Spleen (tissue), 11 donors: ENCODE measurements at regions not wholly inside any gene's neighbourhood (a gene's known extent, or its start where the extent isn't known, plus 50 kb on each side); places are given as distances from the start of the nearest gene placed in this dataset.

Experiments used
- DNase-seq: peaks from one replicate; pipeline ENCODE4 v3.0.0-alpha.2; 2020
- H3K27ac ChIP-seq, 8 donors: fragments of 200-600 bp; sonication (generic) in 7 of 8; 1 replicate in 4 of 8; 2 replicates in 4 of 8; pipeline versions ENCODE4 v1.5.0 to v1.8.0; 2016 to 2021; ENCODE audit warnings: inconsistent platforms in 4 of 8, mild to moderate bottlenecking in 4 of 8, moderate library complexity in 1 of 8
- H3K27me3 ChIP-seq, 7 donors: fragments of 200-600 bp; sonication (generic) in 6 of 7; replicated peaks in 1 of 7; 1 replicate in 4 of 7; 2 replicates in 3 of 7; pipeline versions ENCODE4 v1.5.0 to v1.8.0; 2016 to 2021; ENCODE audit warnings: inconsistent platforms in 3 of 7, mild to moderate bottlenecking in 1 of 7
- H3K36me3 ChIP-seq, 6 donors: fragments of 200-600 bp; sonication (generic) in 5 of 6; 1 replicate in 4 of 6; 2 replicates in 2 of 6; pipeline versions ENCODE4 v1.5.0 to v1.8.0; 2016 to 2021; ENCODE audit warnings: inconsistent platforms in 2 of 6
- H3K4me1 ChIP-seq, 6 donors: fragments of 200-600 bp; sonication (generic) in 5 of 6; 1 replicate in 3 of 6; 2 replicates in 3 of 6; pipeline versions ENCODE4 v1.5.0 to v1.8.0; 2016 to 2021; ENCODE audit warnings: inconsistent platforms in 3 of 6
- H3K4me3 ChIP-seq, 8 donors: fragments of 200-600 bp; sonication (generic) in 7 of 8; 1 replicate in 4 of 8; 2 replicates in 4 of 8; pipeline versions ENCODE4 v1.5.0 to v1.8.0; 2016 to 2021; ENCODE audit warnings: inconsistent platforms in 4 of 8, mild to moderate bottlenecking in 4 of 8, moderate library complexity in 2 of 8
- H3K9me3 ChIP-seq, 8 donors: fragments of 200-600 bp; sonication (generic) in 7 of 8; 1 replicate in 4 of 8; 2 replicates in 4 of 8; pipeline versions ENCODE4 v1.5.0 to v1.8.0; 2016 to 2021; ENCODE audit warnings: inconsistent platforms in 4 of 8
- CTCF ChIP-seq, 11 experiments: fragments of 200-600 bp in 7 of 11; fragments of 450-650 bp in 4 of 11; sonication (generic) in 4 of 11; IDR thresholded peaks in 8 of 11; conservative IDR thresholded peaks in 3 of 11; 1 replicate in 7 of 11; 2 replicates in 4 of 11; pipeline versions ENCODE4 v1.4.0 to v1.8.0; 2016 to 2021; ENCODE audit warnings: antibody characterized with exemption in 11 of 11, inconsistent platforms in 4 of 11, mild to moderate bottlenecking in 1 of 11
- POLR2A ChIP-seq, 3 donors: fragments of 450-650 bp; IDR thresholded peaks; one replicate each; pipeline ENCODE4 v1.5.1; 2017; ENCODE audit warnings: antibody characterized with exemption in 3 of 3, mild to moderate bottlenecking in 1 of 3
- POLR2AphosphoS5 ChIP-seq, 3 donors: sonication (generic); formaldehyde crosslinking; IDR thresholded peaks; one replicate each; pipeline ENCODE4 v1.5.1; 2017; ENCODE audit warnings: antibody characterized with exemption in 3 of 3
- WGBS, 5 donors: extraction: QIAGEN DNeasy Blood & Tissue Kit in 3 of 5; methylation state at CpG; one replicate each; pipeline versions ENCODE4 v1.1.5 to v1.1.7; 2013 to 2018; 5-methylcytosine and 5-hydroxymethylcytosine counted together
- intact Hi-C: fragments of 100-400 bp; cut with DNase I; formaldehyde crosslinking; loops from one replicate; pipeline ENCODE4 v1.15.0; 2023; ENCODE audit warnings: low total_unique reads
- donor health status: healthy with polysubstance abuse.
- donor health status: DM: no; HTN: no; CAD: no; lungs with moderate emphysema.
- donor health status: DM: no; HTN: no; CAD: no.
- donor health status: Bipolar disorder and iron deficiency.
- donor health status: healthy.
- donor health status: DM: no; HTN: no; CAD: no.
- donor health status: DM: yes; HTN: yes; CAD: no.

GRCh38 chr6:164066766-164067165 is 652.2 kb downstream of the QKI start:
- intact Hi-C loops: no loop called here
- Histone ChIP-seq H3K4me3 (no peak overlapping the region), H3K9me3 (no peaks in the 10 kb centered on the region), H3K36me3 (no peaks in the 10 kb centered on the region), H3K4me1 (no peaks in the 10 kb centered on the region), H3K27me3 (no peaks in the 10 kb centered on the region), H3K27ac (no peak overlapping the region)
- DNase-seq: no peak
- TF ChIP-seq POLR2AphosphoS5 (IDR thresholded peaks at IDR 0.05) (no peak), POLR2A (IDR thresholded peaks at IDR 0.05) (no peak), CTCF (IDR thresholded peaks at IDR 0.05 in 8 of 11, conservative IDR thresholded peaks at IDR 0.05 in 3 of 11) (no peak)
- WGBS, 5 donors: 88 to 95% (median 93%) methylated on average over 5 of the region's 5 CpGs

GRCh38 chr6:164066335-164066734 is 651.8 kb downstream of the QKI start:
- Histone ChIP-seq H3K4me1 (no peaks in the 10 kb centered on the region), H3K4me3 (no peak overlapping the region), H3K36me3 (no peaks in the 10 kb centered on the region), H3K27me3 (no peaks in the 10 kb centered on the region), H3K9me3 (no peaks in the 10 kb centered on the region), H3K27ac (no peak overlapping the region)
- WGBS, 5 donors: 80 to 83% (median 81%) methylated on average over 6 of the region's 6 CpGs
- TF ChIP-seq POLR2A (IDR thresholded peaks at IDR 0.05) (no peak), CTCF (IDR thresholded peaks at IDR 0.05 in 8 of 11, conservative IDR thresholded peaks at IDR 0.05 in 3 of 11) (no peak)
- intact Hi-C loops: no loop called here
- DNase-seq: no peak

- TF ChIP-seq POLR2AphosphoS5 (IDR thresholded peaks at IDR 0.05) (no peak), CTCF (IDR thresholded peaks at IDR 0.05 in 8 of 11, conservative IDR thresholded peaks at IDR 0.05 in 3 of 11) (no peak), POLR2A (IDR thresholded peaks at IDR 0.05) (no peak)
- Histone ChIP-seq H3K27me3 (no peaks in the 10 kb centered on the region), H3K36me3 (no peaks in the 10 kb centered on the region), H3K4me1 (no peaks in the 10 kb centered on the region), H3K27ac (no peak overlapping the region), H3K9me3 (no peaks in the 10 kb centered on the region), H3K4me3 (no peak overlapping the region)
- no peak for DNase-seq
- WGBS, 5 donors: 82 to 89% (median 85%) methylated on average over 3 of the region's 3 CpGs
- intact Hi-C loops: no loop called here
Observed at GRCh38 chr6:164063346-164063745, 648.8 kb downstream of the QKI start.

GRCh38 chr6:164062872-164063271 is 648.4 kb downstream of the QKI start:
- intact Hi-C loops: no loop called here
- WGBS, 5 donors: 82 to 89% (median 86%) methylated on average over 5 of the region's 5 CpGs
- H3K27me3 ChIP-seq: no peaks in the 10 kb centered on the region
- no peaks in the 10 kb centered on the region for H3K9me3 ChIP-seq
- no peak overlapping the region for H3K4me3 ChIP-seq
- TF ChIP-seq CTCF (IDR thresholded peaks at IDR 0.05 in 8 of 11, conservative IDR thresholded peaks at IDR 0.05 in 3 of 11) (no peak), POLR2AphosphoS5 (IDR thresholded peaks at IDR 0.05) (no peak), POLR2A (IDR thresholded peaks at IDR 0.05) (no peak)
- no peak for DNase-seq
- no peak overlapping the region for H3K27ac ChIP-seq
- H3K36me3 ChIP-seq: no peaks in the 10 kb centered on the region
- no peaks in the 10 kb centered on the region for H3K4me1 ChIP-seq
